ENCODE measurements at regions not wholly inside any gene's neighbourhood (a gene's known extent, or its start where the extent isn't known, plus 50 kb on each side); places are given as distances from the start of the nearest gene placed in this dataset.

- H3K27me3 ChIP-seq, result no peaks in the 10 kb centered on the region
- H3K4me1 ChIP-seq, result peaks cover 0 to 4% (median 0%) of the 10 kb centered on the region in 4 donors
- DNase-seq (no peak), ATAC-seq (ENCODE audit: low FRiP score in 2 of 2) (no peak)
- no peak overlapping the region for H3K27ac ChIP-seq
- peaks cover 4 to 10% (median 6%) of the 10 kb centered on the region in 4 donors for H3K9me3 ChIP-seq
- no peak for TF ChIP-seq POLR2A (IDR thresholded peaks at IDR 0.05)
- no peak for TF ChIP-seq EP300 (IDR thresholded peaks at IDR 0.05)
- TF ChIP-seq POLR2AphosphoS5 (IDR thresholded peaks at IDR 0.05), result no peak
- TF ChIP-seq CTCF (IDR thresholded peaks at IDR 0.05), result no peak
- H3K4me3 ChIP-seq, result no peak overlapping the region
- WGBS, 2 donors, result 72 to 75% methylated on average over 4 of the region's 4 CpGs
- no peaks in the 10 kb centered on the region for H3K36me3 ChIP-seq
These were observed 163.5 kb upstream of the NEBL start for GRCh38 chr10:21060626-21061025.

GRCh38 chr10:21057989-21058388 lies 160.9 kb upstream of the NEBL start:
- peaks cover 4 to 10% (median 6%) of the 10 kb centered on the region in 4 donors for H3K9me3 ChIP-seq
- no peak for ATAC-seq (ENCODE audit: low FRiP score in 2 of 2)
- H3K27ac ChIP-seq, result no peak overlapping the region
- H3K4me1 ChIP-seq, result peaks cover 0 to 6% (median 0%) of the 10 kb centered on the region in 4 donors
- no peaks in the 10 kb centered on the region for H3K36me3 ChIP-seq
- H3K4me3 ChIP-seq, result no peak overlapping the region
- TF ChIP-seq POLR2A (IDR thresholded peaks at IDR 0.05), result no peak
- TF ChIP-seq EP300 (IDR thresholded peaks at IDR 0.05), result no peak
- TF ChIP-seq POLR2AphosphoS5 (IDR thresholded peaks at IDR 0.05), result no peak
- TF ChIP-seq CTCF (IDR thresholded peaks at IDR 0.05), result no peak
- no peaks in the 10 kb centered on the region for H3K27me3 ChIP-seq
- DNase-seq, result no peak

GRCh38 chr10:21057436-21057835 lies 160.3 kb upstream of the NEBL start:
- Histone ChIP-seq H3K27ac (no peak overlapping the region), H3K36me3 (no peaks in the 10 kb centered on the region), H3K27me3 (no peaks in the 10 kb centered on the region), H3K4me3 (no peak overlapping the region), H3K4me1 (peaks cover 0 to 6% (median 0%) of the 10 kb centered on the region in 4 donors), H3K9me3 (peaks cover 4 to 10% (median 6%) of the 10 kb centered on the region in 4 donors)
- no peak for ATAC-seq (ENCODE audit: low FRiP score in 2 of 2)
- WGBS, 2 donors, result 75 to 89% methylated on average over 8 of the region's 8 CpGs
- TF ChIP-seq POLR2AphosphoS5 (IDR thresholded peaks at IDR 0.05), result no peak
- TF ChIP-seq POLR2A (IDR thresholded peaks at IDR 0.05), result no peak
- no peak for TF ChIP-seq EP300 (IDR thresholded peaks at IDR 0.05)
- no peak for TF ChIP-seq CTCF (IDR thresholded peaks at IDR 0.05)
- DNase-seq, result no peak

GRCh38 chr10:21056461-21056860 lies 159.3 kb upstream of the NEBL start:
- no peak for DNase-seq
- H3K36me3 ChIP-seq, result no peaks in the 10 kb centered on the region
- no peak overlapping the region for H3K4me3 ChIP-seq
- peaks cover 0 to 6% (median 0%) of the 10 kb centered on the region in 4 donors for H3K4me1 ChIP-seq
- ATAC-seq (ENCODE audit: low FRiP score in 2 of 2), result no peak
- TF ChIP-seq POLR2AphosphoS5 (IDR thresholded peaks at IDR 0.05) (no peak), EP300 (IDR thresholded peaks at IDR 0.05) (no peak), CTCF (IDR thresholded peaks at IDR 0.05) (no peak), POLR2A (IDR thresholded peaks at IDR 0.05) (no peak)
- 78 to 86% methylated on average over 4 of the region's 4 CpGs for WGBS, 2 donors
- H3K9me3 ChIP-seq, result peaks cover 4 to 10% (median 6%) of the 10 kb centered on the region in 4 donors
- no peak overlapping the region for H3K27ac ChIP-seq
- no peaks in the 10 kb centered on the region for H3K27me3 ChIP-seq

- H3K27ac ChIP-seq, result no peak overlapping the region
- H3K36me3 ChIP-seq, result no peaks in the 10 kb centered on the region
- no peak for TF ChIP-seq EP300 (IDR thresholded peaks at IDR 0.05)
- TF ChIP-seq CTCF (IDR thresholded peaks at IDR 0.05), result no peak
- no peak for TF ChIP-seq POLR2A (IDR thresholded peaks at IDR 0.05)
- no peak for TF ChIP-seq POLR2AphosphoS5 (IDR thresholded peaks at IDR 0.05)
- ATAC-seq (ENCODE audit: low FRiP score in 2 of 2) (no peak), DNase-seq (no peak)
- H3K27me3 ChIP-seq, result no peaks in the 10 kb centered on the region
- no peak overlapping the region for H3K4me3 ChIP-seq
- H3K9me3 ChIP-seq, result peaks cover 4 to 10% (median 6%) of the 10 kb centered on the region in 4 donors
- WGBS, 2 donors, result 78 to 79% methylated on average over 12 of the region's 12 CpGs
- peaks cover 0 to 6% (median 0%) of the 10 kb centered on the region in 4 donors for H3K4me1 ChIP-seq
These were observed 158.4 kb upstream of the NEBL start for GRCh38 chr10:21055339-21056135.
